HL-60 (cell line): ENCODE measurements at regions not wholly inside any gene's neighbourhood (a gene's known extent, or its start where the extent isn't known, plus 50 kb on each side); places are given as distances from the start of the nearest gene placed in this dataset.

ENCODE experiments used
- GABPA ChIP-seq: IDR thresholded peaks from 2 replicates; pipeline ENCODE4 v1.6.1; 2012; ENCODE audit warnings: low read depth
- POLR2AphosphoS5 ChIP-seq: IDR thresholded peaks from 2 replicates; pipeline ENCODE4 v1.6.1; 2012; ENCODE audit warnings: low read depth
- REST ChIP-seq: IDR thresholded peaks from 2 replicates; pipeline ENCODE4 v1.6.1; 2012; ENCODE audit warnings: low read depth; ENCODE audit not compliant: insufficient replicate concordance
- TF ChIP-seq, protein P1 (sequence below): IDR thresholded peaks from one replicate; pipeline ENCODE4 v1.5.1; 2011; ENCODE audit warnings: low read length, control low read depth, inconsistent platforms; ENCODE audit not compliant: insufficient read depth

GRCh38 chr5:148952097-148952867 is 110.6 kb downstream of the SH3TC2 start:
- TF ChIP-seq, protein P1, sequence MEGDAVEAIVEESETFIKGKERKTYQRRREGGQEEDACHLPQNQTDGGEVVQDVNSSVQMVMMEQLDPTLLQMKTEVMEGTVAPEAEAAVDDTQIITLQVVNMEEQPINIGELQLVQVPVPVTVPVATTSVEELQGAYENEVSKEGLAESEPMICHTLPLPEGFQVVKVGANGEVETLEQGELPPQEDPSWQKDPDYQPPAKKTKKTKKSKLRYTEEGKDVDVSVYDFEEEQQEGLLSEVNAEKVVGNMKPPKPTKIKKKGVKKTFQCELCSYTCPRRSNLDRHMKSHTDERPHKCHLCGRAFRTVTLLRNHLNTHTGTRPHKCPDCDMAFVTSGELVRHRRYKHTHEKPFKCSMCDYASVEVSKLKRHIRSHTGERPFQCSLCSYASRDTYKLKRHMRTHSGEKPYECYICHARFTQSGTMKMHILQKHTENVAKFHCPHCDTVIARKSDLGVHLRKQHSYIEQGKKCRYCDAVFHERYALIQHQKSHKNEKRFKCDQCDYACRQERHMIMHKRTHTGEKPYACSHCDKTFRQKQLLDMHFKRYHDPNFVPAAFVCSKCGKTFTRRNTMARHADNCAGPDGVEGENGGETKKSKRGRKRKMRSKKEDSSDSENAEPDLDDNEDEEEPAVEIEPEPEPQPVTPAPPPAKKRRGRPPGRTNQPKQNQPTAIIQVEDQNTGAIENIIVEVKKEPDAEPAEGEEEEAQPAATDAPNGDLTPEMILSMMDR = no peak
- TF ChIP-seq REST = no peak
- no peak for TF ChIP-seq POLR2AphosphoS5
- no peak for TF ChIP-seq GABPA
